GM20000 (cell line): ENCODE measurements at regions not wholly inside any gene's neighbourhood (a gene's known extent, or its start where the extent isn't known, plus 50 kb on each side); places are given as distances from the start of the nearest gene placed in this dataset.

Source experiments
- DNase-seq: peaks from one replicate; pipeline ENCODE4 v3.0.0; 2012; ENCODE audit warnings: low spot score
- TF ChIP-seq, protein P1 (sequence below): IDR thresholded peaks from 2 replicates; pipeline ENCODE4 v1.5.1; 2012; ENCODE audit warnings: mild to moderate bottlenecking, control low read depth; ENCODE audit errors: extremely low read depth, missing control alignments

DNA sequence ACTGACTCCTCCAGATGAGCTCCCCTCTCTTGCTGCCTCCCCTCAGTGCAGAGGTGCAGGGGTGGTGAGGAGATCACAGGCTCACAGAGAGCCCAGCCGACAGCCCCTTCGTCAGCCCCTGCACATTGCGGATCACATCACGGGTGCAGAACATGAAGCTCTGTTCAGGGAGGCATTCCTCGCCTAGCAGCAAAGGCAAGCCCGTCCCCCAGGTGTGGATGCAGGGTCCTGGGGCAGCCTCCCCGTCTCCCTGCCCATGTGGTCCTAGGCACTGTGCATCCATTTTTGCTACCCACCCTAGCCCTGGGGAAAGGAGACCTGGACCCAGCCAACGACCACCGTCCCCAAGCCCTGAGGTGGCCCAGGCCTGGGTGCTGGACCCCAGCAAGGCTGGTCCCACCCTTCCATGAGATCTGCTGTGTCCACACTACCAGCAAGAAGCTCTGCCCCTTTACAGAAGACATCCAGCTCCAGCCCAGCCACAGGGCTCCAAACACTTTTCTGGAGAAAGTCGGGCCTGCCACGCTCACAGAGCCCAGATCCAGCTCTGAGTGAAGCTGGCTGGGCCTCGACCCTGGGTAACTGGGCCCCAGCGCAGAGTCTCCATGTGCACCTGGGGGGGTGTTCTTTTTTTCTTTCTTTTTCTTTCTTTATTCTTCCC lies 248.7 kb downstream of the NPHP4 start:
- TF ChIP-seq, protein P1, sequence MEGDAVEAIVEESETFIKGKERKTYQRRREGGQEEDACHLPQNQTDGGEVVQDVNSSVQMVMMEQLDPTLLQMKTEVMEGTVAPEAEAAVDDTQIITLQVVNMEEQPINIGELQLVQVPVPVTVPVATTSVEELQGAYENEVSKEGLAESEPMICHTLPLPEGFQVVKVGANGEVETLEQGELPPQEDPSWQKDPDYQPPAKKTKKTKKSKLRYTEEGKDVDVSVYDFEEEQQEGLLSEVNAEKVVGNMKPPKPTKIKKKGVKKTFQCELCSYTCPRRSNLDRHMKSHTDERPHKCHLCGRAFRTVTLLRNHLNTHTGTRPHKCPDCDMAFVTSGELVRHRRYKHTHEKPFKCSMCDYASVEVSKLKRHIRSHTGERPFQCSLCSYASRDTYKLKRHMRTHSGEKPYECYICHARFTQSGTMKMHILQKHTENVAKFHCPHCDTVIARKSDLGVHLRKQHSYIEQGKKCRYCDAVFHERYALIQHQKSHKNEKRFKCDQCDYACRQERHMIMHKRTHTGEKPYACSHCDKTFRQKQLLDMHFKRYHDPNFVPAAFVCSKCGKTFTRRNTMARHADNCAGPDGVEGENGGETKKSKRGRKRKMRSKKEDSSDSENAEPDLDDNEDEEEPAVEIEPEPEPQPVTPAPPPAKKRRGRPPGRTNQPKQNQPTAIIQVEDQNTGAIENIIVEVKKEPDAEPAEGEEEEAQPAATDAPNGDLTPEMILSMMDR = no peak
- no peak for DNase-seq

DNA sequence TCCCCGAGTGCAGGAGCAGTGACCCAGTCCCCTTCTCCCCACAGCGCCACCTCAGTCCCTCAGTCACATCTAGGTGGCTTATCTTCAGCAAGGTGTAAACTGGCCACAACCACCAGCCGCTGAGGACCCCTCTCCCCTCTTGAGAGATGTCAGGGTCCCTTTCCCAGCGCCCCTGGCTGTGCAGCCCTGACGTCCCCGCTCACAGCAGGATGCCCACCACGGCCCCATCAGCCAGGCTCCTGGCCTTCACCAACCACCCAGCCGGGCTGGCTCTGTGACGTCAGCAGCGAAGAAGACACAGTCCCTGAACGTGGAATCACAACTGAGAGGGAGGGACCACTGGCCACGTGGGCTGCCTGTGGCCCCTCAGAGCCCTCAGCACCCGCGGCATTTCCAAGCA lies 249.4 kb downstream of the NPHP4 start:
- no peak for DNase-seq
- TF ChIP-seq, protein P1 = no peak

DNA sequence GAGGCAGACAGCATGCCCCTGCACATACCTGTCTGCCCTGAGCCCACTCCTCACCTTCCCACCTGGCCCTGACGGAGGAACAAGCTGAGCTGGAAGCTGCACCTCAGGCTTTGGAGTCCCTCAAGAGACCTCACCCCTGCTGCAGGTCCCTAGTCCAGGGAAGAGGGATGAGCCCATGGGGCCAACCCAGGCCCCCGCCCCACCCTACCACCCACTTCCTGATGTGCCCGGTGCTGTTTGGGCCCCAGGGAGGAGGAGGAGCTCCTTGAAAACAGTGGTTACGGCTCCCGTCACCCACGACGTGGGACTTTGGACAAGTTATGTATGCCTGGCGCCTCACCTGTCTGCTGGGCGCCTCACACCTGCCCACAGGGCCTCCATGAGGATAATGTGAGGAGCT lies 250.2 kb downstream of the NPHP4 start:
- TF ChIP-seq, protein P1 = no peak
- no peak for DNase-seq

DNA sequence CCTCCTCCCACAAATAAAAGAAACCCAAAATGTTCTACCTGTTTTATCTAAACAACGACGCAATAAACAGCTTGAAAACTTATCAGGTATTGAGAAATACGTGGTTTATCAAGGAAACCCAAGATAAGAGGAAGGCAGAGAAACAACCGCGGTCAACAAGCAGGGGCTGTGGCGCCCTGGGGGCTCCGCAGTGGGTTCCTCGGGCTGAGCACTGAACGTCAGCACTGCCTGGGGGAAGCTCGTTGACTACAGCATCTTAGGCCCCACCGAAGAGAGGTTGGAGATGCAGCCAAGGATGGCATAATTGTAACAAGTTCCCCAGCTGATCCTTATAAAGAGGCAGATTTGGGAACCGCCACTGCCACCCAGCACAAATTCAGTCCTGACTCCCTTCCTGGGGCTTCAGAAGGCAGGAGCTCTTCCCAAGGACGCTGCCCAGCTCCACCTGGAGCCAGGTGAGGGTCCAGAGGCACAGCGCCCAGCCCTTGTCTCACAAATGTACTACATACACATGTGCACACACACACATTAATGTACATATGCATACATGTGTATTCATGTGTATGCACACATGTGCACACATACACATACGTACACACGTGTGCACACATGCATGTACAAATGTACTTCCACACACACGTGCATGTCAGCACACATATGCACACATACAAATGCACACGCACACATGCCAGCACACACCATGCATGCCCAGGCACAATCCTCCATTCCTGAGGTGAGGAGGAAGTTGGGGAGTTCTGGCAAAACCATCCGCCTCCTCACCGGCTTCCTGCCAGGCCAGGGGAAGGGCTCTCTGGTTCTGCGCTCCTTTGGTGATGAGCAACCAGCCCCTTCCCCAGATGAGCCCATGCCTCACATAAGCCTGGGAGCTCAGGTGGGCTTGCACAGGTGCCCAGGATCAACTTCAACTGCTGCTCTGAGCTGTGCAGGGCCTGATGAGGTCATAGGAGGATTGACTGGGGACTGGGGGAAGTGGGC lies 251.1 kb downstream of the NPHP4 start:
- no peak for DNase-seq

DNA sequence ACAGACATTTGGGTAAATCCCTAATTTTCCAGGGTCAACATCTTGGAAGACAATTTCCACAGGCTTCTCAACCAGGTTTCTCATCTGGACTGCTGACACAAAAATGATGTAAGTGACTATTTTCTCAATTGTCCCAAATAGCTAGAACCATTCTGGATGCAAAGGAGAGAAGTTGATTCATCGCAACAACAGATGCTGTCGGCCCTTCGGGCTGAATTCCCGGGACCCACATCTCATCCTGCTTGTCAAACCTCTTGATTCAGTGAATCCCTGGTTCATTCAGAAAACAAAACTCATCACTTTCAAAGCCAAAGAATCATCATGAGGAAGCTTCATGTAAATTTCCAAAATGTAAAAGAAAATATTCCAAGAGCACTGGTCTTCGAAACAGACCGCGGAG lies 251.8 kb downstream of the NPHP4 start:
- no peak for DNase-seq
- TF ChIP-seq, protein P1 = no peak

More for the DNA sequence above, 251.1 kb downstream of the NPHP4 start:
- TF ChIP-seq, protein P1 = no peak

DNA sequence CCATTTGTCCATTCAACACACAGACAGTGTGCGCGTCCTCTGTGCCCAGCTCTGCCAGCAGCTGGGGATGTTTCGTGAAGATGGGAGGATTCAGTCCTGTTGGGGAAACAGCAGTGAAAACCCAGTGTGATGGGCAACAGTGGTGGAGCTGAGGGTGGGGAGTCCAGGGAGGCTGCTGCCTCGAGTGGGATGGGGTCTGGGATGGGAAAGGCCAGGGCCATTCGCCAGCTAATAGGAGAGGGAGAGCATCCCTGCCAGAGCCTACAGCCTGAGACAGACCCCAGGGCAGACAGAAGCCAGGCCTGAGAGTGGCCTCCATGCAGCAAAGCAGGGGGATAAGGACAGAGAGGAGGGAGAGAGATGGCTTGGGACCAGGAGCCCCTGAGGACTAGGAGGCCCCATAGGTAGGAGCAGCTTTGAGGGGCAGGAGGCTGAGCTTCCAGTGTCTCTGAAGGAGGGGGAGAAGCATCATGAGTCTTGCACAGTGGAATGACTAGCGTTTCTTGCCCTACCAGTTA lies 252.6 kb downstream of the NPHP4 start:
- TF ChIP-seq, protein P1 = no peak
- no peak for DNase-seq
